ENCODE measurements at regions not wholly inside any gene's neighbourhood (a gene's known extent, or its start where the extent isn't known, plus 50 kb on each side); places are given as distances from the start of the nearest gene placed in this dataset.

GRCh38 chr13:22214184-22214583 lies 543.3 kb downstream of the FGF9 start:
- ATAC-seq = no peak
- H3K36me3 Mint-ChIP-seq (ENCODE audit: low read depth) = peaks cover 2% of the 10 kb centered on the region; the same call in 1 of the 3 replicates
- DNase-seq (ENCODE audit: low spot score) = no peak
- no peak overlapping the region for H3K27ac ChIP-seq (ENCODE audit: low read depth)
- H3K79me2 ChIP-seq (replicated peaks; ENCODE audit: insufficient read depth) = peaks cover 10% of the 10 kb centered on the region; the same call in 1 of the 2 replicates
- no peaks in the 10 kb centered on the region for H3K9me3 Mint-ChIP-seq
- H4K20me1 ChIP-seq (replicated peaks; ENCODE audit: insufficient read depth) = no peaks in the 10 kb centered on the region
- H3K4me2 ChIP-seq = no peak overlapping the region
- H3K27me3 ChIP-seq (ENCODE audit: insufficient read depth) = no peaks in the 10 kb centered on the region
- no peak for TF ChIP-seq ETS1 (IDR thresholded peaks at IDR 0.05)
- no peak for TF ChIP-seq ZNF331 (CRISPR knock-in tag; IDR thresholded peaks at IDR 0.05; ENCODE audit: low read depth)
- no peak for TF ChIP-seq POLR2AphosphoS5 (IDR thresholded peaks at IDR 0.05; ENCODE audit: low read depth)
- no peak for TF ChIP-seq STAT1 (IDR thresholded peaks at IDR 0.05; ENCODE audit: unreplicated experiment)
- TF ChIP-seq EZH2 (IDR thresholded peaks at IDR 0.05; ENCODE audit: low read depth, unreplicated experiment) = no peak
- TF ChIP-seq ZNF462 (CRISPR knock-in tag; IDR thresholded peaks at IDR 0.05) = no peak
- no peak for TF ChIP-seq NANOG (IDR thresholded peaks at IDR 0.05; ENCODE audit: borderline replicate concordance)
- TF ChIP-seq EZH2phosphoT487 (IDR thresholded peaks at IDR 0.05; ENCODE audit: unreplicated experiment) = no peak
- TF ChIP-seq ZNF114 (CRISPR knock-in tag; IDR thresholded peaks at IDR 0.05) = no peak
- TF ChIP-seq CTCF (conservative IDR thresholded peaks at IDR 0.05; ENCODE audit: low read depth in 2 of 2) = no peak
- no peak for TF ChIP-seq JUNB (IDR thresholded peaks at IDR 0.05; ENCODE audit: unreplicated experiment)
- no peak for TF ChIP-seq REST (IDR thresholded peaks at IDR 0.05; ENCODE audit: unreplicated experiment)
- no peak for TF ChIP-seq CREB1 (CRISPR knock-in tag; IDR thresholded peaks at IDR 0.05; ENCODE audit: low read depth)
- no peak overlapping the region; the same call in 1 of the 2 replicates for H3K27ac Mint-ChIP-seq
- peaks cover 9% of the 10 kb centered on the region for H3K27me3 Mint-ChIP-seq (ENCODE audit: insufficient read depth, low read depth, poor library complexity)
- no peak overlapping the region for H2AFZ ChIP-seq
- H3K4me1 Mint-ChIP-seq = peaks cover 30% of the 10 kb centered on the region
- H3K4me3 Mint-ChIP-seq = no peak overlapping the region
- no peaks in the 10 kb centered on the region for H3F3A ChIP-seq (replicated peaks; ENCODE audit: low read depth)
- H3K4me3 ChIP-seq = no peak overlapping the region
- H3K4me1 ChIP-seq (ENCODE audit: insufficient read depth) = peaks cover 30% of the 10 kb centered on the region; the same call in 1 of the 2 replicates
- no peaks in the 10 kb centered on the region; the same call in 1 of the 2 replicates for H3K9me2 ChIP-seq (ENCODE audit: insufficient read depth)
- no peaks in the 10 kb centered on the region for H3K36me3 ChIP-seq (ENCODE audit: insufficient read depth)

All from GM23338 (cell line).